BLaER1 treated with 17β-estradiol and CSF1 and Interleukin-3, amounts not matched to agents 10 nM and 100 nM (cell line): ENCODE measurements at regions not wholly inside any gene's neighbourhood (a gene's known extent, or its start where the extent isn't known, plus 50 kb on each side); places are given as distances from the start of the nearest gene placed in this dataset.

Experiments used
- H3K27ac ChIP-seq, 11 experiments: shearing (Covaris generic); formaldehyde crosslinking; 2 replicates each; pipeline ENCODE4 v1.8.1; 2022
- H3K27me3 ChIP-seq, 11 experiments: shearing (Covaris generic); formaldehyde crosslinking; 2 replicates each; pipeline ENCODE4 v1.8.1; 2022
- H3K36me3 ChIP-seq, 11 experiments: shearing (Covaris generic); formaldehyde crosslinking; 2 replicates each; pipeline ENCODE4 v1.8.1; 2022
- H3K4me1 ChIP-seq, 10 experiments: shearing (Covaris generic); formaldehyde crosslinking; 2 replicates each; pipeline ENCODE4 v1.8.1; 2022
- H3K4me2 ChIP-seq, 11 experiments: shearing (Covaris generic); formaldehyde crosslinking; 2 replicates each; pipeline ENCODE4 v1.8.1; 2022
- H3K4me3 ChIP-seq, 10 experiments: shearing (Covaris generic); formaldehyde crosslinking; 2 replicates each; pipeline ENCODE4 v1.8.1; 2022
- H3K9ac ChIP-seq, 11 experiments: shearing (Covaris generic); formaldehyde crosslinking; 2 replicates each; pipeline ENCODE4 v1.8.1; 2022
- H3K9me3 ChIP-seq, 11 experiments: shearing (Covaris generic); formaldehyde crosslinking; replicated peaks in 1 of 11; 2 replicates each; pipeline ENCODE4 v1.8.1; 2022
- H4K20me1 ChIP-seq, 11 experiments: shearing (Covaris generic); formaldehyde crosslinking; 2 replicates each; pipeline ENCODE4 v1.8.1; 2022
- Cebpa-rat ChIP-seq, 11 experiments: shearing (Covaris generic); IDR thresholded peaks; 2 replicates each; pipeline ENCODE4 v1.8.1; 2022

- peaks cover 0 to 14% (median 0%) of the 10 kb centered on the region in 10 experiments; a peak in 5 of 20 replicates for H3K4me1 ChIP-seq
- no peak overlapping the region for H3K27ac ChIP-seq
- no peak overlapping the region for H3K9ac ChIP-seq
- peaks cover 0 to 15% (median 0%) of the 10 kb centered on the region in 11 experiments; a peak in 3 of 22 replicates for H3K27me3 ChIP-seq
- peaks cover 0 to 8% (median 4%) of the 10 kb centered on the region in 11 experiments; a peak in 2 of 22 replicates for H3K9me3 ChIP-seq
- H4K20me1 ChIP-seq = no peaks in the 10 kb centered on the region
- H3K4me3 ChIP-seq = no peak overlapping the region
- no peaks in the 10 kb centered on the region for H3K36me3 ChIP-seq
- no peak for TF ChIP-seq Cebpa-rat (IDR thresholded peaks at IDR 0.05)
- H3K4me2 ChIP-seq = no peak overlapping the region
These were observed 66.5 kb upstream of the TLK1 start for GRCh38 chr2:171227066-171227782.

DNA sequence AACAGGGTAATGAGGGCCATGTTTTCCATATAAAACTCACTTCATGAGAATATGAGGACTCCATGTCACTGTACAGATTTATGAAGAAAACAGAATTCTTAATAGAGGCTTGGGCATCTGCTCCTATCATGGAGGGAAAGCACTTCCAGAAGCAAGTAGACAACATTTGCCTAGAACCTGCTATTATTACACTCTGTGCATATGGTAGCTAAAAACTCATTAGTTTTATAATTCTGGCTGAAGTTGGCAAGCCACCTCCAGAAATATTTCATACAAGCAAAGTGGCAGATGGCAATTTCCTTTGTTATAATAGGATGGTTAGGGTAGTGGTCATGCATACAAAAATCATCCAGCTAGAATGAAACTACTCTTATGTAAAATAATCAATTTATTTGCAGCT lies 65.8 kb upstream of the TLK1 start:
- peaks cover 0 to 8% (median 4%) of the 10 kb centered on the region in 11 experiments; a peak in 2 of 22 replicates for H3K9me3 ChIP-seq
- no peak for TF ChIP-seq Cebpa-rat (IDR thresholded peaks at IDR 0.05)
- no peak overlapping the region for H3K4me3 ChIP-seq
- H3K36me3 ChIP-seq = no peaks in the 10 kb centered on the region
- H3K9ac ChIP-seq = no peak overlapping the region
- no peaks in the 10 kb centered on the region for H4K20me1 ChIP-seq
- H3K27ac ChIP-seq = no peak overlapping the region
- H3K4me1 ChIP-seq = peaks cover 0 to 14% (median 0%) of the 10 kb centered on the region in 10 experiments; a peak in 5 of 20 replicates
- H3K27me3 ChIP-seq = peaks cover 0 to 17% (median 0%) of the 10 kb centered on the region in 11 experiments; a peak in 3 of 22 replicates
- no peak overlapping the region for H3K4me2 ChIP-seq

DNA sequence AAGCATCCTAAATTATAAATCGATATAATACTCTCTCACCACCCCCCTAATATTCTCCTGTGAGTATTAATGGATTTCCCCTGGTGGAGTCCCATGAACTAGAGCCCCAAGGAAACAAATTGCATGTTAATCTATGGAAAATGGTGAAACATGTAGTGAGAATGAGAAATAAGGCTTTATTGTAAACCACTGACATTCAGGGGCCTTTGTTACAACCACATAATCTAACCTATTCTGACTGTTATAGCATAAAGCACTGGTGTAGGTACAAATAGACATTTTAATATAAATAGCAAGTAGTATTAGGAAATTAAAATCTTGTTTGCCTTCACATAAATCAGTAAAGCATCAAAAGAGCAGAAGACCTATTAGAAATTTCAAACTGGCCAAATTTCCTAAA lies 65.3 kb upstream of the TLK1 start:
- H3K36me3 ChIP-seq = no peaks in the 10 kb centered on the region
- no peak overlapping the region for H3K27ac ChIP-seq
- peaks cover 0 to 14% (median 0%) of the 10 kb centered on the region in 10 experiments; a peak in 5 of 20 replicates for H3K4me1 ChIP-seq
- H3K9me3 ChIP-seq = peaks cover 0 to 8% (median 4%) of the 10 kb centered on the region in 11 experiments; a peak in 2 of 22 replicates
- H3K27me3 ChIP-seq = peaks cover 0 to 21% (median 0%) of the 10 kb centered on the region in 11 experiments; a peak in 3 of 22 replicates
- no peak overlapping the region for H3K9ac ChIP-seq
- H4K20me1 ChIP-seq = no peaks in the 10 kb centered on the region
- H3K4me2 ChIP-seq = no peak overlapping the region
- TF ChIP-seq Cebpa-rat (IDR thresholded peaks at IDR 0.05) = no peak
- no peak overlapping the region for H3K4me3 ChIP-seq

DNA sequence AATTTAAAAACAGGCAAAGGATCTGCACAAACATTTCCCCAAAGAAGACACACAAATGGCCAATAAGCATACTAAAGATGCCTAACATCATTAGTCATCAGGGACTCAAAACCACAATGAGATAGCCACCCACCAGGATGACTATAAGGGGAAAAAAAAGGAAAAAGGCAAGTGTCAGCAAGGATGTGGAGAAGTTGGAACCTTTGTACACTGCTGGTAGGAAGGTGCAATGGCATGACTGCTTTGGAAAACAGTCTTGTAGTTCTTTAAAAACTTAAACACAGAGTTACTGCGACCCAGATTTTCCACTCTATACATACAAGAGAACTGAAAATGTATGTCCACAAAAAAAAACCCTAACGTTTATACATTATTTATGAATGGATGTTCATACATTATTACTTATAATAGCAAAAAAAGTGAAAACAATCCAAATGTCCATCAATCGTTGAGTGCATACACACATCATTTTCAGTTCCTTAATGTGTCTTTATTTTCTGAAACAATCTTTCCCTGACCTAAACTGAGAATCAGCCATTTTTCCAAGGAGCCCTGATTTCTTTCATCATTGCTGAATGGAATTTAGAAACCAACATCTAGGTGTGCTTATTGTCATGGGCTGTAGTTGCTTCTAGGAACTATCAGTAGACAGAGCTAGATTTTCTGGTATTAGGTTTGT lies 64.7 kb upstream of the TLK1 start:
- peaks cover 0 to 14% (median 0%) of the 10 kb centered on the region in 10 experiments; a peak in 5 of 20 replicates for H3K4me1 ChIP-seq
- H3K36me3 ChIP-seq = no peaks in the 10 kb centered on the region
- TF ChIP-seq Cebpa-rat (IDR thresholded peaks at IDR 0.05) = no peak
- H3K9ac ChIP-seq = no peak overlapping the region
- peaks cover 0 to 22% (median 0%) of the 10 kb centered on the region in 11 experiments; a peak in 3 of 22 replicates for H3K27me3 ChIP-seq
- H3K4me3 ChIP-seq = no peak overlapping the region
- H3K27ac ChIP-seq = no peak overlapping the region
- peaks cover 0 to 8% (median 4%) of the 10 kb centered on the region in 11 experiments; a peak in 3 of 22 replicates for H3K9me3 ChIP-seq
- no peaks in the 10 kb centered on the region for H4K20me1 ChIP-seq
- H3K4me2 ChIP-seq = peak overlapping the region in 3 of 11 experiments; percentile 38 to 56 (median 39); a peak in 5 of 22 replicates

- H3K9ac ChIP-seq = no peak overlapping the region
- peaks cover 0 to 25% (median 9%) of the 10 kb centered on the region in 11 experiments; a peak in 13 of 22 replicates for H3K9me3 ChIP-seq
- no peaks in the 10 kb centered on the region for H3K36me3 ChIP-seq
- no peaks in the 10 kb centered on the region for H4K20me1 ChIP-seq
- no peak overlapping the region for H3K4me3 ChIP-seq
- H3K4me2 ChIP-seq = no peak overlapping the region
- TF ChIP-seq Cebpa-rat (IDR thresholded peaks at IDR 0.05) = no peak
- no peak overlapping the region for H3K27ac ChIP-seq
- H3K27me3 ChIP-seq = peaks cover 0 to 7% (median 0%) of the 10 kb centered on the region in 11 experiments; a peak in 2 of 22 replicates
- no peaks in the 10 kb centered on the region for H3K4me1 ChIP-seq
These were observed 56.6 kb upstream of the TLK1 start for GRCh38 chr2:171217330-171217729.

- Histone ChIP-seq H3K9me3 (peaks cover 0 to 25% (median 9%) of the 10 kb centered on the region in 11 experiments; a peak in 13 of 22 replicates), H3K4me1 (no peaks in the 10 kb centered on the region), H3K36me3 (no peaks in the 10 kb centered on the region), H3K4me3 (no peak overlapping the region), H3K4me2 (no peak overlapping the region), H3K27ac (no peak overlapping the region), H3K27me3 (peaks cover 0 to 7% (median 0%) of the 10 kb centered on the region in 11 experiments; a peak in 2 of 22 replicates), H4K20me1 (no peaks in the 10 kb centered on the region), H3K9ac (no peak overlapping the region)
- TF ChIP-seq Cebpa-rat (IDR thresholded peaks at IDR 0.05) = no peak
These were observed 55.9 kb upstream of the TLK1 start for GRCh38 chr2:171216631-171217030.

GRCh38 chr2:171214093-171214492 lies 53.4 kb upstream of the TLK1 start:
- peaks cover 0 to 8% (median 0%) of the 10 kb centered on the region in 10 experiments; a peak in 5 of 20 replicates for H3K4me1 ChIP-seq
- peaks cover 0 to 14% (median 5%) of the 10 kb centered on the region in 11 experiments; a peak in 13 of 22 replicates for H3K9me3 ChIP-seq
- H3K27me3 ChIP-seq = no peaks in the 10 kb centered on the region
- H3K4me2 ChIP-seq = no peak overlapping the region
- no peak for TF ChIP-seq Cebpa-rat (IDR thresholded peaks at IDR 0.05)
- no peaks in the 10 kb centered on the region for H4K20me1 ChIP-seq
- H3K9ac ChIP-seq = no peak overlapping the region
- no peak overlapping the region for H3K27ac ChIP-seq
- no peaks in the 10 kb centered on the region for H3K36me3 ChIP-seq
- H3K4me3 ChIP-seq = no peak overlapping the region

- Histone ChIP-seq H4K20me1 (no peaks in the 10 kb centered on the region), H3K4me2 (peak overlapping the region in 4 of 11 experiments; percentile 5 to 37 (median 13); a peak in 6 of 22 replicates), H3K27ac (no peak overlapping the region), H3K9ac (no peak overlapping the region), H3K9me3 (peaks cover 0 to 5% (median 0%) of the 10 kb centered on the region in 11 experiments; a peak in 3 of 22 replicates), H3K27me3 (no peaks in the 10 kb centered on the region), H3K4me1 (peaks cover 0 to 8% (median 0%) of the 10 kb centered on the region in 10 experiments; a peak in 5 of 20 replicates), H3K4me3 (no peak overlapping the region), H3K36me3 (no peaks in the 10 kb centered on the region)
- no peak for TF ChIP-seq Cebpa-rat (IDR thresholded peaks at IDR 0.05)
These were observed 50.3 kb upstream of the TLK1 start for GRCh38 chr2:171210864-171211431.
